ENCODE measurements at regions not wholly inside any gene's neighbourhood (a gene's known extent, or its start where the extent isn't known, plus 50 kb on each side); places are given as distances from the start of the nearest gene placed in this dataset.
"Not testable (repeated sequence)": the region's sequence is repeated elsewhere in the genome, so short reads cannot be mapped to it uniquely, and the experiment has no call there.

- Mint-ChIP-seq H3K27ac (no peak overlapping the region), H3K9me3 (ENCODE audit: low read depth) (no peaks in the 10 kb centered on the region), H3K4me1 (no peaks in the 10 kb centered on the region), H3K27me3 (no peaks in the 10 kb centered on the region), H3K4me3 (no peak overlapping the region), H3K36me3 (no peaks in the 10 kb centered on the region)
- DNase-seq (no peak), ATAC-seq (no peak)
- CTCF ChIA-PET, result no interaction called here
Observed at GRCh38 chr5:113748403-113748802, 234.9 kb downstream of the YTHDC2 start.

DNA sequence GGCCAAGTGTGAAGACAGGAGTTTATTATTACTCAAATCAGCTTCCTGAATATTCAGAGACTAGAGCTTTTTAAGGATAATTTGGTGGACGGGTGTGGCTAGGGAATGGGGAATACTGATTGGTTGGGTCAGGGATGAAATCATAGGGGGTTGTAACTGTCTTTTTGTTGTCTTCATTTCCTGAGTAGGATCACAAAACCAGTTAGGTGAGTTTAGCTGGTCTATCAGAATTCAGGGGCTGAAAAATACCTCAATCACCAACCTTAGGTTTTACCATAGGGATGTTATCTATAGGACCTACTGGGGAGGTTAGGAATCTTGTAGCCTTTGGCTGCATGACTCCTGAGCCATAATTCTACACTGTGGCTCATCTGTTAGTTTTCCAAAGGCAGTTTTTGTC, 235.8 kb downstream of the YTHDC2 start:
- CTCF ChIA-PET, result no interaction called here
- no peaks in the 10 kb centered on the region for H3K36me3 Mint-ChIP-seq
- H3K4me1 Mint-ChIP-seq, result no peaks in the 10 kb centered on the region
- H3K9me3 Mint-ChIP-seq (ENCODE audit: low read depth), result no peaks in the 10 kb centered on the region
- no peak overlapping the region for H3K27ac Mint-ChIP-seq
- no peaks in the 10 kb centered on the region for H3K27me3 Mint-ChIP-seq
- DNase-seq (no peak), ATAC-seq (no peak)
- no peak overlapping the region for H3K4me3 Mint-ChIP-seq

DNA sequence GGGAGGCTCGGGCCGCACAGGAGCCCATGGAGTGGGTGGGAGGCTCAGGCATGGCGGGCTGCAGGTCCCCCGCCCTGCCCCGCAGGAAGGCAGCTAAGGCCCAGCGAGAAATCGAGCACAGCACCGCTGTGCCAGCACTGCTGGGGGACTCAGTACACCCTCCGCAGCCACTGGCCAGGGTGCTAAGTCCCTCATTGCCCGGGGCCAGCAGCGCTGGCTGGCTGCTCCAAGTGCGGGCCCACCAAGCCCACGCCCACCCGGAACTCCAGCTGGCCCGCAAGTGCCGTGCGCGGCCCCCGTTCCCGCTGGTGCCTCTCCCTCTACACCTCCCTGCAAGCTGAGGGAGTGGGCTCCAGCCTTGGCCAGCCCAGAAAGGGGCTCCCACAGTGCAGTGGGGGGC, 239.7 kb downstream of the YTHDC2 start:
- CTCF ChIA-PET; H3K4me3 Mint-ChIP-seq; ATAC-seq; H3K27me3 Mint-ChIP-seq; H3K4me1 Mint-ChIP-seq; H3K9me3 Mint-ChIP-seq (ENCODE audit: low read depth); DNase-seq; H3K36me3 Mint-ChIP-seq; H3K27ac Mint-ChIP-seq: not testable (repeated sequence)

DNA sequence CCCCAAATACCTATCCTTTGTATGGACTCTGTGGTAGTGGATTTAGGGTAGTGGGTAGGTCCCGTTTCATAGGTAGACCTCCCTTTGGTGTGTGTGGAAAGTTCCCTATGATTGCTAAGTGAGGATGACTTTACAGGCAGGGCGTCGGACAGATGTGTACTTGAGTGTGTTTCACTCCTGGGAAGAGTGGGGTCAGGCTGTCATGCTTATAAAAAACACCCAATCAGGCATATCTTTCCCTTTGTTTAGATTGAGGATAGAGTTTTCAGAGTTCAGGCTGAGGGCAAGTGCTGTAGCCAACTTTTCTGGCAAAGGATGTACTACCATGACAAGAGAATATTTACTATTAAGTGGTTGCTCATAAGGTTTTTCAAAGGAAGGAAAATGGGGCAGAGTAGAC, 242.0 kb downstream of the YTHDC2 start:
- Mint-ChIP-seq H3K36me3 (no peaks in the 10 kb centered on the region), H3K4me3 (no peak overlapping the region), H3K27me3 (no peaks in the 10 kb centered on the region), H3K27ac (no peak overlapping the region), H3K9me3 (ENCODE audit: low read depth) (no peaks in the 10 kb centered on the region), H3K4me1 (no peaks in the 10 kb centered on the region)
- DNase-seq (no peak), ATAC-seq (no peak)
- CTCF ChIA-PET, result no interaction called here

- Mint-ChIP-seq H3K4me3 (no peak overlapping the region), H3K4me1 (no peaks in the 10 kb centered on the region), H3K9me3 (ENCODE audit: low read depth) (no peaks in the 10 kb centered on the region), H3K27me3 (no peaks in the 10 kb centered on the region), H3K36me3 (no peaks in the 10 kb centered on the region), H3K27ac (no peak overlapping the region)
- CTCF ChIA-PET, result no interaction called here
- DNase-seq (no peak), ATAC-seq (no peak)
Observed at GRCh38 chr5:113757508-113757907, 244.0 kb downstream of the YTHDC2 start.

- no peaks in the 10 kb centered on the region for H3K36me3 Mint-ChIP-seq
- H3K27me3 Mint-ChIP-seq, result no peaks in the 10 kb centered on the region
- H3K9me3 Mint-ChIP-seq (ENCODE audit: low read depth), result no peaks in the 10 kb centered on the region
- H3K27ac Mint-ChIP-seq, result no peak overlapping the region
- no peak overlapping the region for H3K4me3 Mint-ChIP-seq
- CTCF ChIA-PET, result no interaction called here
- no peaks in the 10 kb centered on the region for H3K4me1 Mint-ChIP-seq
- ATAC-seq (no peak), DNase-seq (no peak)
Observed at GRCh38 chr5:113759505-113759904, 246.0 kb downstream of the YTHDC2 start.

DNA sequence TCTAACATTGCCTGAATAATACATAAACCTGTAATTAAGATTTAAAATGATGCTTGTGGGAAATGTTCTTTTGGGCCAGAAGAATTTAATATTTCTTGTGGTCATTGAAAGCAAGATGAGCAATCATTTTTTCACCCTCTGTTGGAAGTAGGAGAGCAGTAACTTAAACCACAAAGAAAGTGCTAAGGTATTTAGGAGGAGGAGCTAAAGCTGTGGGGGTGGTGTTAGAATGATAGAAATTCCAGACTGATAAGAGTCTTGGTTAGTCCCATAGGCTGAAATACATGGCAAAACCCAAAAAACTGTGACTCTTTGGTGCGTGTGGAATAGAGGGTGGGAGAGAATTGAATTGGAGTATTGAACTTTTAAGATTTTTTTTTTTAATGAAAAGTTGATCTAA, 247.0 kb downstream of the YTHDC2 start:
- no peaks in the 10 kb centered on the region for H3K27me3 Mint-ChIP-seq
- H3K27ac Mint-ChIP-seq, result no peak overlapping the region
- ATAC-seq (no peak), DNase-seq (no peak)
- no peaks in the 10 kb centered on the region for H3K9me3 Mint-ChIP-seq (ENCODE audit: low read depth)
- H3K4me1 Mint-ChIP-seq, result no peaks in the 10 kb centered on the region
- no peak overlapping the region for H3K4me3 Mint-ChIP-seq
- CTCF ChIA-PET, result no interaction called here
- H3K36me3 Mint-ChIP-seq, result no peaks in the 10 kb centered on the region

DNA sequence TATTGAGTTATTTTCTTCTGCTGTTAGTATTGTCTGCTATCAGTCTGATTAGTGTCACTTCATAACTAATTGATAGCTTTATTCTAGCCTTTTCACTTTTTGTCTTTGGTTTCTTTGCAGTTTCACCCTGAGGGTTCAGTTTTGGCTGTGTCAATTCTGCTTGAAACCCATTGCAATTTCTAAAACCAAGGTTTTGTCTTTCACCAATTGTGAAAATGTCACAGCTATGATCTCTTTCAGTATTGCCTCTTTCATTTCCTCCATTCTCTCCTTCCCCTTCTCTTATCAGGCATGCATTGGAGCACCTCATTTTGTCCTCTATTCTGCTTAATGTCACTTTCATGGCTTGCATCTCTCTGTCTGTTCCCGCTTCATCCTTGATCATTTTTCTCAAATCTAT, 248.1 kb downstream of the YTHDC2 start:
- CTCF ChIA-PET, result no interaction called here
- Mint-ChIP-seq H3K4me1 (no peaks in the 10 kb centered on the region), H3K4me3 (no peak overlapping the region), H3K27me3 (no peaks in the 10 kb centered on the region), H3K9me3 (ENCODE audit: low read depth) (peaks cover 3% of the 10 kb centered on the region), H3K36me3 (no peaks in the 10 kb centered on the region), H3K27ac (no peak overlapping the region)
- DNase-seq (no peak), ATAC-seq (no peak)

DNA sequence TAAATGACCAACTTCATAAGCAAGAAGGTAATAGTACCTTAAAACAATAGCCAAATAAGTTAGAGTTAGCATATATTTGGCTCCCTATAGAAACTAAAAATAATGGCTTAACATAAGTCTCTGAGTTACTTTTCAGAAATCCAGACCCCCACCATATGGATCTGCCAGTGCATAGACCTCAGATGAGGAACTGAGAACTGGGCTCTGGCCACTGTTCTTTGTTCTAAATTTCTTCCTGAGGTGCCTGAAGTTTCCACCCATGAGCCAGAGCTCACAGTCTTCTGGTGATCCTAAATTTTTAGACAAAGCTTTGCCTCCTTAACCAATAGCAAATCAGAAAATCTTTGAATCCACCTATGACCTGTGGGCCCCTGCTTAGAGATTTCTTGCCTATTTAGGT, 250.9 kb downstream of the YTHDC2 start:
- Mint-ChIP-seq H3K36me3 (no peaks in the 10 kb centered on the region), H3K4me3 (no peak overlapping the region), H3K27me3 (no peaks in the 10 kb centered on the region), H3K4me1 (no peaks in the 10 kb centered on the region), H3K9me3 (ENCODE audit: low read depth) (peaks cover 12% of the 10 kb centered on the region), H3K27ac (no peak overlapping the region)
- DNase-seq (no peak), ATAC-seq (no peak)
- CTCF ChIA-PET, result no interaction called here

DNA sequence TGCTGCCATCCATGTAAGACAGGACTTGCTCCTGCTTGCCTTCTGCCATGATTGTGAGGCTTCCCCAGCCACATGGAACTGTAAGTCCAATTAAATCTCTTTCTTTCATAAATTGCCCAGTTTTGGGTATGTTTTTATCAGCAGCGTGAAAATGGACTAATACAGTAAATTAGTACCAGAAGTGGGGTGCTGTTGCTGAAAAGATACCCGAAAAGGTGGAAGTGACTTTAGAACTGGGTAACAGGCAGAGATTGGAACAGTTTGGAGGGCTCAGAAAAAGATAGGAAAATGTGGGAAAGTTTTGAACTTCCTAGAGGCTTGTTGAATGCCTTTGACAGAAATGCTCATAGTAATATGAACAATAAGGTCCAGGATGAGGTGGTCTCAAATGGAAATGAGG, 253.3 kb downstream of the YTHDC2 start:
- H3K36me3 Mint-ChIP-seq, DNase-seq, H3K4me1 Mint-ChIP-seq, H3K27me3 Mint-ChIP-seq, H3K27ac Mint-ChIP-seq, H3K4me3 Mint-ChIP-seq, ATAC-seq, CTCF ChIA-PET: not testable (repeated sequence)
- H3K9me3 Mint-ChIP-seq (ENCODE audit: low read depth), result peaks cover 12% of the 10 kb centered on the region

- peaks cover 12% of the 10 kb centered on the region for H3K9me3 Mint-ChIP-seq (ENCODE audit: low read depth)
- H3K27me3 Mint-ChIP-seq, result no peaks in the 10 kb centered on the region
- no peaks in the 10 kb centered on the region for H3K36me3 Mint-ChIP-seq
- no peak overlapping the region for H3K4me3 Mint-ChIP-seq
- no peak overlapping the region for H3K27ac Mint-ChIP-seq
- no peak for DNase-seq
- ATAC-seq, result no peak
- CTCF ChIA-PET, result no interaction called here
- no peaks in the 10 kb centered on the region for H3K4me1 Mint-ChIP-seq
Observed at GRCh38 chr5:113770648-113771047, 257.2 kb downstream of the YTHDC2 start.

GRCh38 chr5:113771483-113771882, 258.0 kb downstream of the YTHDC2 start:
- no peaks in the 10 kb centered on the region for H3K36me3 Mint-ChIP-seq
- no peak overlapping the region for H3K4me3 Mint-ChIP-seq
- no peaks in the 10 kb centered on the region for H3K4me1 Mint-ChIP-seq
- H3K9me3 Mint-ChIP-seq (ENCODE audit: low read depth), result peaks cover 8% of the 10 kb centered on the region
- H3K27me3 Mint-ChIP-seq, result no peaks in the 10 kb centered on the region
- ATAC-seq, result no peak
- CTCF ChIA-PET, result no interaction called here
- no peak overlapping the region for H3K27ac Mint-ChIP-seq
- no peak for DNase-seq

DNA sequence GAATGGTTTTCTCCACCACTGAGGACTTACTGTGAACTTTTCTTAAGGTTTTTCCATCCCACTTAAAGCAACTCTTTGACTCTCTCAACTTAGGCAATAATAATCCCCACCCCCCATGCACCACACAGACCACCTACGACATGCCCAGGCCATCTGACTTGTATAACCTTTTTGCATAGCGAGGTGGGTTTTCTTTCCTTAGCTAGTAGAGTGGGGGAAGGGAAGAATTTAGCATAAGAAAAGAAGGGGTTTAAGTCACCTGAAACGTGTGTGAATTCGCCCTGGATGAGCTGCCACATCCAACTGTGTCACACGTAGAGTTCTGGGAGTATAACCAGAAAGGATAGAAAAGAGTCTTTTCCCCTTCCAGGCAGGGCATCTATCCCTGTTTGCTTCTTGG, 262.7 kb downstream of the YTHDC2 start:
- ATAC-seq (no peak), DNase-seq (no peak)
- CTCF ChIA-PET, result no interaction called here
- Mint-ChIP-seq H3K4me1 (no peaks in the 10 kb centered on the region), H3K9me3 (ENCODE audit: low read depth) (no peaks in the 10 kb centered on the region), H3K36me3 (no peaks in the 10 kb centered on the region), H3K4me3 (no peak overlapping the region), H3K27me3 (no peaks in the 10 kb centered on the region), H3K27ac (no peak overlapping the region)

- Mint-ChIP-seq H3K4me3 (no peak overlapping the region), H3K36me3 (no peaks in the 10 kb centered on the region), H3K27ac (no peak overlapping the region), H3K9me3 (ENCODE audit: low read depth) (no peaks in the 10 kb centered on the region), H3K4me1 (no peaks in the 10 kb centered on the region), H3K27me3 (no peaks in the 10 kb centered on the region)
- CTCF ChIA-PET, result no interaction called here
- no peak for ATAC-seq
- no peak for DNase-seq
Observed at GRCh38 chr5:113776832-113777525, 263.5 kb downstream of the YTHDC2 start.

GRCh38 chr5:113778147-113778546, 264.7 kb downstream of the YTHDC2 start:
- H3K36me3 Mint-ChIP-seq, result no peaks in the 10 kb centered on the region

More at GRCh38 chr5:113778147-113778546, 264.7 kb downstream of the YTHDC2 start:
- no peak for ATAC-seq
- Mint-ChIP-seq H3K4me3 (no peak overlapping the region), H3K27me3 (no peaks in the 10 kb centered on the region), H3K9me3 (ENCODE audit: low read depth) (no peaks in the 10 kb centered on the region), H3K27ac (no peak overlapping the region), H3K4me1 (no peaks in the 10 kb centered on the region)
- CTCF ChIA-PET, result no interaction called here
- no peak for DNase-seq
